H1 (cell line): ENCODE measurements at regions not wholly inside any gene's neighbourhood (a gene's known extent, or its start where the extent isn't known, plus 50 kb on each side); places are given as distances from the start of the nearest gene placed in this dataset.
A peak's percentile ranks its signal among the peaks of the same experiment; 100 is the strongest.

Experiments
- CTCF ChIA-PET: fragments of 300-600 bp; sonication (Branson Sonifier 250); formaldehyde crosslinking; loops from one replicate; lab custom pipeline; 2021; ENCODE audit not compliant: partially characterized antibody; lab: Charles Lee
- POLR2A ChIA-PET: fragments of 300-600 bp; sonication (Branson Sonifier 250); formaldehyde crosslinking; loops from one replicate; lab custom pipeline; 2021; ENCODE audit warnings: inconsistent platforms; ENCODE audit not compliant: partially characterized antibody; lab: Charles Lee
- DNase-seq, 2 experiments: peaks; one replicate each; pipeline versions ENCODE4 v3.0.0 to v3.0.0-alpha.2; 2010 to 2022; ENCODE audit warnings: low spot score in 2 of 2, low read depth in 1 of 2, mixed read lengths in 1 of 2
- FAIRE-seq: peaks from 2 replicates; lab custom pipeline; 2011; peaks lifted over from hg19 to GRCh38; lab: Jason Lieb, UNC
- H2AFZ ChIP-seq: 2 replicates; pipeline ENCODE4 v1.8.1; 2012; ENCODE audit warnings: low read length, inconsistent platforms
- H2AK5ac ChIP-seq: 2 replicates; pipeline ENCODE4 v1.6.1; 2013; ENCODE audit warnings: low read depth, low read length
- H2BK120ac ChIP-seq: replicated peaks from 2 replicates; pipeline ENCODE3; 2013; ENCODE audit warnings: low read depth, low read length, inconsistent platforms
- H2BK12ac ChIP-seq: 2 replicates; pipeline ENCODE4 v1.6.1; 2013; ENCODE audit warnings: low read depth, low read length
- H2BK15ac ChIP-seq: 2 replicates; pipeline ENCODE4 v1.6.1; 2013; ENCODE audit warnings: low read length
- H2BK20ac ChIP-seq: 2 replicates; pipeline ENCODE4 v1.6.1; 2013; ENCODE audit warnings: low read length
- H2BK5ac ChIP-seq: 2 replicates; pipeline ENCODE4 v1.6.1; 2013; ENCODE audit warnings: low read depth, low read length
- H3K14ac ChIP-seq: 2 replicates; pipeline ENCODE4 v1.6.1; 2013; ENCODE audit warnings: inconsistent platforms; ENCODE audit not compliant: insufficient read length
- H3K18ac ChIP-seq: 2 replicates; pipeline ENCODE4 v1.6.1; 2013; ENCODE audit warnings: low read length; ENCODE audit errors: extremely low read depth
- H3K23ac ChIP-seq: 2 replicates; pipeline ENCODE4 v1.6.1; 2013; ENCODE audit warnings: inconsistent platforms; ENCODE audit not compliant: insufficient read length
- H3K23me2 ChIP-seq: 2 replicates; pipeline ENCODE4 v1.6.1; 2013; ENCODE audit warnings: low read depth, low read length
- H3K27ac ChIP-seq: 2 replicates; pipeline ENCODE4 v1.6.1; 2011; ENCODE audit warnings: low read depth, low read length, inconsistent platforms
- H3K27me3 ChIP-seq, 4 experiments: replicated peaks in 1 of 4; 1 replicate in 1 of 4; 2 replicates in 3 of 4; pipeline versions ENCODE4 v1.6.1 to v1.8.1; 2011 to 2013; ENCODE audit warnings: low read length in 3 of 4, mild to moderate bottlenecking in 3 of 4, inconsistent platforms in 2 of 4, mixed read lengths in 2 of 4, moderate library complexity in 1 of 4; ENCODE audit not compliant: control insufficient read depth in 3 of 4, insufficient read depth in 3 of 4; ENCODE audit errors: extremely low read depth in 1 of 4
- H3K36me3 ChIP-seq, 4 experiments: 2 replicates each; pipeline versions ENCODE4 v1.6.1 to v1.8.1; 2011 to 2013; ENCODE audit warnings: mild to moderate bottlenecking in 4 of 4, low read length in 3 of 4, moderate library complexity in 2 of 4, control low read depth in 1 of 4, inconsistent platforms in 1 of 4; ENCODE audit not compliant: insufficient read depth in 4 of 4, control insufficient read depth in 2 of 4
- H3K4ac ChIP-seq: replicated peaks from 2 replicates; pipeline ENCODE3; 2013; ENCODE audit warnings: low read length, low read depth, mixed read lengths, inconsistent platforms; ENCODE audit not compliant: insufficient read length
- H3K4me1 ChIP-seq, 4 experiments: replicated peaks in 1 of 4; 1 replicate in 1 of 4; 2 replicates in 3 of 4; pipeline versions ENCODE4 v1.6.1 to v1.8.1; 2011 to 2013; ENCODE audit warnings: low read length in 3 of 4, inconsistent platforms in 2 of 4, mixed read lengths in 1 of 4; ENCODE audit not compliant: insufficient read depth in 4 of 4, control insufficient read depth in 3 of 4
- H3K4me2 ChIP-seq, 2 experiments: 2 replicates each; pipeline versions ENCODE4 v1.6.1 to v1.8.1; 2011 to 2013; ENCODE audit warnings: low read depth in 2 of 2, low read length in 2 of 2, control low read depth in 1 of 2, inconsistent platforms in 1 of 2, mild to moderate bottlenecking in 1 of 2; ENCODE audit not compliant: insufficient read depth in 1 of 2
- H3K4me3 ChIP-seq, 4 experiments: fragments of 200-600, 300-600 bp in 1 of 4; sonication (generic), shearing (Covaris generic), sonication (Bioruptor Twin) in 1 of 4; 2 replicates each; pipeline versions ENCODE4 v1.5.1 to v1.8.1; 2011 to 2016; ENCODE audit warnings: low read length in 4 of 4, low read depth in 3 of 4, control low read depth in 2 of 4, inconsistent platforms in 2 of 4, mild to moderate bottlenecking in 2 of 4, mixed read lengths in 1 of 4, moderate library complexity in 1 of 4; ENCODE audit not compliant: insufficient read depth in 2 of 4; ENCODE audit errors: extremely low read depth in 1 of 4
- H3K56ac ChIP-seq: replicated peaks from 2 replicates; pipeline ENCODE3; 2013; ENCODE audit warnings: low read depth, mild to moderate bottlenecking, mixed read lengths, low read length, inconsistent platforms; ENCODE audit not compliant: insufficient read length
- H3K79me1 ChIP-seq: 2 replicates; pipeline ENCODE4 v1.6.1; 2013; ENCODE audit warnings: low read depth, low read length, control low read depth
- H3K79me2 ChIP-seq, 2 experiments: 2 replicates each; pipeline versions ENCODE4 v1.6.1 to v1.8.1; 2012 to 2013; ENCODE audit warnings: low read length in 2 of 2, mild to moderate bottlenecking in 2 of 2, inconsistent platforms in 1 of 2; ENCODE audit not compliant: insufficient read depth in 2 of 2, control insufficient read depth in 1 of 2
- H3K9ac ChIP-seq, 4 experiments: replicated peaks in 1 of 4; 1 replicate in 1 of 4; 2 replicates in 3 of 4; pipeline versions ENCODE4 v1.6.1 to v1.8.1; 2011 to 2013; ENCODE audit warnings: low read depth in 3 of 4, low read length in 3 of 4, control low read depth in 2 of 4, mild to moderate bottlenecking in 2 of 4, moderate library complexity in 2 of 4, inconsistent platforms in 1 of 4; ENCODE audit errors: extremely low read depth in 1 of 4
- H3K9me3 ChIP-seq, 2 experiments: 2 replicates each; pipeline versions ENCODE4 v1.6.1 to v1.8.1; 2012 to 2013; ENCODE audit warnings: mild to moderate bottlenecking in 2 of 2, moderate library complexity in 2 of 2, control low read depth in 1 of 2, inconsistent platforms in 1 of 2, low read depth in 1 of 2, low read length in 1 of 2, mixed read lengths in 1 of 2; ENCODE audit not compliant: insufficient read depth in 2 of 2
- H4K20me1 ChIP-seq, 2 experiments: replicated peaks in 1 of 2; 2 replicates each; pipeline versions ENCODE3 to v1.8.1; 2011 to 2013; ENCODE audit warnings: inconsistent platforms in 2 of 2, low read length in 2 of 2, mild to moderate bottlenecking in 1 of 2; ENCODE audit not compliant: insufficient read depth in 2 of 2, control insufficient read depth in 1 of 2
- H4K5ac ChIP-seq: 2 replicates; pipeline ENCODE4 v1.6.1; 2013; ENCODE audit warnings: low read length, low read depth, mixed read lengths, inconsistent platforms; ENCODE audit not compliant: insufficient read length
- H4K8ac ChIP-seq: 2 replicates; pipeline ENCODE4 v1.8.0; 2013; ENCODE audit warnings: mild to moderate bottlenecking, moderate library complexity, low read length, inconsistent platforms; ENCODE audit not compliant: insufficient read depth; ENCODE audit errors: extremely low read depth
- H4K91ac ChIP-seq: replicated peaks from 2 replicates; pipeline ENCODE3; 2013; ENCODE audit warnings: low read length, mixed read lengths, inconsistent platforms; ENCODE audit not compliant: insufficient read length
- BCL11A ChIP-seq, 2 experiments: IDR thresholded peaks; one replicate each; pipeline ENCODE4 v1.6.1; 2011; ENCODE audit warnings: low read depth in 2 of 2, low read length in 2 of 2, mild to moderate bottlenecking in 2 of 2
- EP300 ChIP-seq, 2 experiments: IDR thresholded peaks; 1 replicate in 1 of 2; 2 replicates in 1 of 2; pipeline ENCODE4 v1.6.1; 2011 to 2012; ENCODE audit warnings: low read depth in 2 of 2, low read length in 2 of 2, mild to moderate bottlenecking in 2 of 2, borderline replicate concordance in 1 of 2, inconsistent platforms in 1 of 2, moderate library complexity in 1 of 2
- MAFK ChIP-seq: IDR thresholded peaks from 2 replicates; pipeline ENCODE4 v1.6.1; 2012; ENCODE audit warnings: low read depth, mild to moderate bottlenecking, improper control_type of control experiment, low read length
- PHF8 ChIP-seq: fragments of 200-600 bp; sonication (generic); conservative IDR thresholded peaks from 2 replicates; pipeline ENCODE4 v1.7.1; 2012; ENCODE audit warnings: low read depth, mild to moderate bottlenecking, inconsistent platforms, low read length, moderate library complexity
- RAD21 ChIP-seq, 2 experiments: IDR thresholded peaks in 1 of 2; conservative IDR thresholded peaks in 1 of 2; 2 replicates each; pipeline ENCODE4 v1.6.1; 2011; ENCODE audit warnings: low read depth in 2 of 2, low read length in 2 of 2, improper control_type of control experiment in 1 of 2, inconsistent platforms in 1 of 2, mild to moderate bottlenecking in 1 of 2, moderate library complexity in 1 of 2
- RFX5 ChIP-seq: IDR thresholded peaks from 2 replicates; pipeline ENCODE4 v1.6.1; 2011; ENCODE audit warnings: low read depth, low read length, improper control_type of control experiment, borderline replicate concordance
- SIX5 ChIP-seq: IDR thresholded peaks from 2 replicates; pipeline ENCODE4 v1.6.1; 2011; ENCODE audit warnings: mild to moderate bottlenecking, low read depth, low read length
- SP1 ChIP-seq: IDR thresholded peaks from 2 replicates; pipeline ENCODE4 v1.6.1; 2011; ENCODE audit warnings: low read depth, low read length
- TCF12 ChIP-seq: IDR thresholded peaks from 2 replicates; pipeline ENCODE4 v1.6.1; 2011; ENCODE audit warnings: low read depth, mild to moderate bottlenecking, low read length

DNA sequence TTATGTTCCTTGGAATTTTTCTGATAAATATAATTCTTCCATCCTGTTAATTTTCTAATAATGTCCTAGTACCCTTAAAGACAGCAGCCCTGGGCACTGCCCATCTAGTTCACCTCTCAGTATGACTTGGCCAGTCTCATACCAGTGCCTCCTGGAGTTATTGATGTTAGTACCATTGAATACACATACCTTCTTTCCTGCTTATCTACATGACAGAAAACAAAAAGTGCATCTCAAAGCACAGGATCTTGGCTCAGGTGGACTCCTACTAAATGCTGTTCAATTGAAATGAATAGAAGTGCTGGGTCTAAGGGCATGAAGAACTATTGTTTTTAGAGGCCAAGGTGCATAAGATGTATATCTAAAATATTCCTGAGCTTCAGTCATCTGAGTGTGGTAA lies 669.7 kb downstream of the NR2F1-AS1 start:
- Histone ChIP-seq H3K4me1 (peaks cover 2 to 22% (median 9%) of the 10 kb centered on the region in 4 experiments; a peak in 6 of 7 replicates), H4K8ac (no peak overlapping the region), H3K27me3 (no peaks in the 10 kb centered on the region), H3K36me3 (no peaks in the 10 kb centered on the region), H3K4ac (no peak overlapping the region), H2BK120ac (no peak overlapping the region), H3K79me2 (no peaks in the 10 kb centered on the region), H3K56ac (no peak overlapping the region), H3K14ac (no peak overlapping the region), H2BK5ac (no peak overlapping the region), H3K4me3 (no peak overlapping the region), H4K5ac (no peak overlapping the region), H3K79me1 (no peaks in the 10 kb centered on the region), H2BK12ac (no peak overlapping the region), H3K9me3 (no peaks in the 10 kb centered on the region), H3K23ac (no peak overlapping the region), H3K4me2 (peak overlapping the region; percentile 30 to 45; a peak in 2 of 4 replicates), H2AK5ac (no peak overlapping the region), H4K20me1 (no peaks in the 10 kb centered on the region), H3K23me2 (no peaks in the 10 kb centered on the region; the same call in 1 of the 2 replicates), H2BK20ac (no peak overlapping the region), H3K9ac (no peak overlapping the region), H2AFZ (no peak overlapping the region), H3K27ac (no peak overlapping the region), H4K91ac (no peak overlapping the region), H2BK15ac (no peak overlapping the region), H3K18ac (no peak overlapping the region)
- FAIRE-seq (no peak), DNase-seq (no peak)
- ChIA-PET CTCF (interaction anchor here (1.3 to 4.5 kb wide), 2 partner anchors 12 to 390 kb away, joined by 3 to 28 read pairs; no protein-coding TSS in a partner anchor), POLR2A (no interaction called here)
- TF ChIP-seq EP300 (IDR thresholded peaks at IDR 0.05; ENCODE audit: borderline replicate concordance in 1 of 2, low read depth in 2 of 2, low read length in 2 of 2) (no peak), MAFK (no peak), TCF12 (no peak), PHF8 (no peak), RFX5 (no peak), SP1 (no peak), BCL11A (IDR thresholded peaks at IDR 0.05; ENCODE audit: low read depth in 2 of 2, low read length in 2 of 2) (no peak), RAD21 (IDR thresholded peaks at IDR 0.05 in 1 of 2, conservative IDR thresholded peaks at IDR 0.05 in 1 of 2; ENCODE audit: low read depth in 2 of 2, low read length in 2 of 2) (no peak), SIX5 (no peak)
